Lower leg skin (tissue), 4 donors: ENCODE measurements at regions not wholly inside any gene's neighbourhood (a gene's known extent, or its start where the extent isn't known, plus 50 kb on each side); places are given as distances from the start of the nearest gene placed in this dataset.
"Not testable (repeated sequence)": the region's sequence is repeated elsewhere in the genome, so short reads cannot be mapped to it uniquely, and the experiment has no call there.

Experiments used
- DNase-seq, 2 donors: peaks; one replicate each; pipeline ENCODE4 v3.0.0-alpha.2; 2019; ENCODE audit warnings: low spot score in 2 of 2
- H3K4me3 ChIP-seq: fragments of 200-600 bp; sonication (generic); 2 replicates; pipeline ENCODE4 v1.5.1; 2017; ENCODE audit warnings: mild to moderate bottlenecking, low read depth; ENCODE audit not compliant: poor library complexity, severe bottlenecking
- CTCF ChIP-seq, 3 donors: fragments of 450-650 bp; IDR thresholded peaks; one replicate each; pipeline ENCODE4 v1.5.1; 2016; ENCODE audit warnings: antibody characterized with exemption in 3 of 3, mild to moderate bottlenecking in 3 of 3, moderate library complexity in 2 of 3
- POLR2A ChIP-seq, 2 donors: fragments of 450-650 bp; IDR thresholded peaks; one replicate each; pipeline ENCODE4 v1.6.1; 2016 to 2017; ENCODE audit warnings: antibody characterized with exemption in 2 of 2, mild to moderate bottlenecking in 1 of 2, moderate library complexity in 1 of 2
- WGBS, 2 donors: methylation state at CpG; one replicate each; pipeline ENCODE4 v1.1.5; 2018; 5-methylcytosine and 5-hydroxymethylcytosine counted together
- intact Hi-C: fragments of 100-400 bp; cut with DNase I; formaldehyde crosslinking; loops from one replicate; pipeline ENCODE4 v1.15.0; 2023; ENCODE audit warnings: low total_unique reads

- intact Hi-C loops: no loop called here
- peak in 1 of 2 donors; percentile 68 for DNase-seq
- H3K4me3 ChIP-seq: no peak overlapping the region
- 46 to 62% methylated on average over 14 to 67 of the region's 97 CpGs for WGBS, 2 donors
- no peak for TF ChIP-seq CTCF (IDR thresholded peaks at IDR 0.05)
- no peak for TF ChIP-seq POLR2A (IDR thresholded peaks at IDR 0.05)
These were observed 769.2 kb upstream of the DEFB115 start for GRCh38 chr20:30487947-30488926.

GRCh38 chr20:30488941-30489613 is 768.4 kb upstream of the DEFB115 start:
- TF ChIP-seq POLR2A (IDR thresholded peaks at IDR 0.05) (no peak), CTCF (IDR thresholded peaks at IDR 0.05) (no peak)
- 14 to 42% methylated on average over 35 to 42 of the region's 56 CpGs for WGBS, 2 donors
- no peak overlapping the region for H3K4me3 ChIP-seq
- intact Hi-C loops: no loop called here
- peak in 1 of 2 donors; percentile 70 for DNase-seq

- intact Hi-C loops: no loop called here
- DNase-seq: peak in 1 of 2 donors; percentile 67
- WGBS, 2 donors: 41 to 53% methylated on average over 21 to 28 of the region's 29 CpGs
- no peak overlapping the region for H3K4me3 ChIP-seq
- no peak for TF ChIP-seq CTCF (IDR thresholded peaks at IDR 0.05)
- TF ChIP-seq POLR2A (IDR thresholded peaks at IDR 0.05): no peak
These were observed 767.9 kb upstream of the DEFB115 start for GRCh38 chr20:30489614-30490003.

- intact Hi-C loops: no loop called here
These were observed 766.4 kb upstream of the DEFB115 start for GRCh38 chr20:30491016-30491415.

GRCh38 chr20:30496656-30497055 is 760.8 kb upstream of the DEFB115 start:
- DNase-seq: peak in 1 of 2 donors; percentile 59
- 82 to 84% methylated on average over 16 of the region's 16 CpGs for WGBS, 2 donors
- H3K4me3 ChIP-seq, intact Hi-C loops: not testable (repeated sequence)

More at GRCh38 chr20:30491016-30491415, 766.4 kb upstream of the DEFB115 start:
- DNase-seq: peak in 1 of 2 donors; percentile 54
- TF ChIP-seq POLR2A (IDR thresholded peaks at IDR 0.05) (no peak), CTCF (IDR thresholded peaks at IDR 0.05) (no peak)
- no peak overlapping the region for H3K4me3 ChIP-seq
- 93% methylated on average over 15 of the region's 15 CpGs for WGBS, 2 donors

- peak in 1 of 2 donors; percentile 52 for DNase-seq
- WGBS, 2 donors: 94 to 96% methylated on average over 13 to 15 of the region's 15 CpGs
- H3K4me3 ChIP-seq, intact Hi-C loops: not testable (repeated sequence)
These were observed 760.3 kb upstream of the DEFB115 start for GRCh38 chr20:30497191-30497590.
